Right atrium auricular region (tissue), 2 donors: ENCODE measurements at regions not wholly inside any gene's neighbourhood (a gene's known extent, or its start where the extent isn't known, plus 50 kb on each side); places are given as distances from the start of the nearest gene placed in this dataset.

Source experiments
- DNase-seq: peaks from one replicate; pipeline ENCODE4 v3.0.0-alpha.2; 2019; ENCODE audit warnings: low spot score
- H3K27ac ChIP-seq, 2 donors: fragments of 200-600 bp; sonication (generic); 1 replicate in 1 of 2; 2 replicates in 1 of 2; pipeline ENCODE4 v1.5.1; 2016 to 2019
- H3K27me3 ChIP-seq, 2 donors: fragments of 200-600 bp; sonication (generic); one replicate each; pipeline versions ENCODE4 v1.5.1 to v1.6.0; 2017 to 2019
- H3K36me3 ChIP-seq: fragments of 200-600 bp; sonication (generic); one replicate; pipeline ENCODE4 v1.5.1; 2016
- H3K4me1 ChIP-seq, 2 donors: fragments of 200-600 bp; sonication (generic); one replicate each; pipeline versions ENCODE4 v1.5.1 to v1.6.0; 2017 to 2019
- H3K4me3 ChIP-seq, 2 donors: fragments of 200-600 bp; sonication (generic); 1 replicate in 1 of 2; 2 replicates in 1 of 2; pipeline ENCODE4 v1.5.1; 2017 to 2019; ENCODE audit warnings: mild to moderate bottlenecking in 1 of 2, moderate library complexity in 1 of 2
- H3K9me3 ChIP-seq, 2 donors: fragments of 200-600 bp; sonication (generic); one replicate each; pipeline ENCODE4 v1.5.1; 2019
- CTCF ChIP-seq, 2 donors: fragments of 200-600 bp; sonication (generic); IDR thresholded peaks; one replicate each; pipeline ENCODE4 v1.5.1; 2019; ENCODE audit warnings: antibody characterized with exemption in 2 of 2

DNA sequence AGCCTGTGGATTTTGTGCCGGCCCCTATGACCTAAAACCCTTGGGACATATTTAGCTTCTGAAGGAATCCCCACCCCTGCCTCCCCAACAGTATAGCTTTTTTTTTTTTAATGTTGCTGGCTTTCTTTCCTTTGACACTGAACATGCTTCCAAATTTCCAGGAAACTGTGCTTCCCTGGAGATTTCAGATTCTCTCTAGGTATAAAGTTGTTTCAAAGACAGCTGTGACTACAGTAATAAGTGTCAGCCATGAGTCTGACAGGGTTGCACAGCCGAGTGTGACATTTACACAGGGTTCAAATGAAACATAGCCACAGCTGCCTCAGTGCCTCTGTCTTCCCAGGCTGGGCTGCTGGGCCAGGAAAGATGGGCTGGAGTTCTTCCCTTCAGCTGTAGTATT lies 466.6 kb upstream of the COBL start:
- Histone ChIP-seq H3K27ac (no peak overlapping the region), H3K36me3 (no peaks in the 10 kb centered on the region)
- DNase-seq: no peak

GRCh38 chr7:51778121-51778520 lies 461.5 kb upstream of the COBL start:
- H3K27me3 ChIP-seq: no peaks in the 10 kb centered on the region
- no peak overlapping the region for H3K27ac ChIP-seq
- no peak for TF ChIP-seq CTCF (IDR thresholded peaks at IDR 0.05)
- no peak for DNase-seq
- no peaks in the 10 kb centered on the region for H3K4me1 ChIP-seq
- no peaks in the 10 kb centered on the region for H3K9me3 ChIP-seq
- no peaks in the 10 kb centered on the region for H3K36me3 ChIP-seq
- H3K4me3 ChIP-seq: no peak overlapping the region

More for the DNA sequence above, 466.6 kb upstream of the COBL start:
- Histone ChIP-seq H3K4me1 (no peaks in the 10 kb centered on the region), H3K27me3 (no peaks in the 10 kb centered on the region), H3K4me3 (no peak overlapping the region), H3K9me3 (no peaks in the 10 kb centered on the region)
- no peak for TF ChIP-seq CTCF (IDR thresholded peaks at IDR 0.05)

DNA sequence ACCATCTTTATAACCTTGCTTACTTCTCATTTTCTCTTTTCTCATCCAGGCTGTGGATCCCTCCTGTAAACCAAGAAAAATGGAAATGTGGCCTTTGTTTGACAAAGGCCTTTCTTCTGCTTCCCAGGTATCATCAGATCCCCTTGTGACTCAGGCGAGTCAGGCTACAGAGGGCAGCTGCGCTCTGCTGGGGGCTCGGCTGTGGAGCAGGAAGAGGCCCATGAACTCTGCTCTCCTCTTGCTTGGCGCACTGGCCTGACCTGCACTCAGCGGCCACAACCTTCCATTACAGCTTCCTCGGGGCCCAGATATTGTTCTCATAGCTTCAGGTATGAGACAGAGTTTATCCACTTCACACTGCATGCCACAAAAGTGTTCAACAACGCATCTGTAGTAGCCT lies 457.6 kb upstream of the COBL start:
- no peak for TF ChIP-seq CTCF (IDR thresholded peaks at IDR 0.05)
- no peak overlapping the region for H3K27ac ChIP-seq

DNA sequence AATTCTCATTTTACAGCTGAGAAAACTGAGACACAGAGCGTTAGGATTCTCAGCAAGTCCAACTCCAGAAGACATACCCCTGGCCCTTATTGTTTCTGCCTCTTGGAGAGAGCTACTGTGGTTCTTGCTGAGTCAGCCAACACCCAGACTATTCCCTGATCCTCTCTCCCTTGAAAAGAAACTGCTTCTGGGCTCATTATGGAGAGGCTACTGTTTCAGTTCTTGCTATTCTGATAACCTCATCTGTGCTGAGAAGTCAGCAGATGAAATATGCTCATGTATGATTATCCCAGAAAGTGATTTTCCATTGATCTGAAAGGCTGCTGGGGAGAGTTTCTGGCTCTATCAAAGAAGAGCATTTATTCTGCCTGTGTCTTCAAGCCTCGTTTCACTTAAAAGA lies 455.6 kb upstream of the COBL start:
- H3K9me3 ChIP-seq: no peaks in the 10 kb centered on the region
- no peak for DNase-seq
- H3K4me3 ChIP-seq: no peak overlapping the region
- no peak for TF ChIP-seq CTCF (IDR thresholded peaks at IDR 0.05)
- H3K36me3 ChIP-seq: no peaks in the 10 kb centered on the region
- no peaks in the 10 kb centered on the region for H3K27me3 ChIP-seq
- H3K27ac ChIP-seq: no peak overlapping the region
- H3K4me1 ChIP-seq: no peaks in the 10 kb centered on the region

More for the DNA sequence above, 457.6 kb upstream of the COBL start:
- no peaks in the 10 kb centered on the region for H3K36me3 ChIP-seq
- no peaks in the 10 kb centered on the region for H3K9me3 ChIP-seq
- no peak for DNase-seq
- no peaks in the 10 kb centered on the region for H3K27me3 ChIP-seq
- H3K4me1 ChIP-seq: no peaks in the 10 kb centered on the region
- H3K4me3 ChIP-seq: no peak overlapping the region

DNA sequence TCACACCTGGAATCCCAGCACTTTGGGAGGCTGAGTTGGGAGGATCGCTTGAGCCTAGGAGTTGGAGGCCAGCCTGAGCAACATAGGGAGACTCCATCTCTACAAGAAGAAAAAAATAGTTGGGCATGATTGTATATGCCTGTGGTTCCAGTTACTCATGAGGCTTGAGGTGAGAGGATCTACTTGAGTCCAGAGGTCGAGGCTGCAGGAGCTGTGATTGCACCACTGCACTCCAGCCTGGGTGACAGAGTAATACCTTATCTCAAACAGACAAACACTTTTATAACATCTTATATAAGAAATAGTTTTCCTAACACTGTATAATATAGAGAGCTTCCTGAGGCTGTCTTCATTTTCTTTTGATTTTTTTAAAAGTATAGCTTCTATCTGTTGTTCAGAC lies 448.4 kb upstream of the COBL start:
- Histone ChIP-seq H3K4me1 (no peaks in the 10 kb centered on the region), H3K9me3 (no peaks in the 10 kb centered on the region), H3K27ac (no peak overlapping the region), H3K36me3 (no peaks in the 10 kb centered on the region), H3K4me3 (no peak overlapping the region), H3K27me3 (no peaks in the 10 kb centered on the region)
- DNase-seq: no peak
- TF ChIP-seq CTCF (IDR thresholded peaks at IDR 0.05): no peak

- Histone ChIP-seq H3K4me3 (no peak overlapping the region), H3K27ac (no peak overlapping the region), H3K9me3 (no peaks in the 10 kb centered on the region), H3K27me3 (no peaks in the 10 kb centered on the region), H3K4me1 (no peaks in the 10 kb centered on the region), H3K36me3 (no peaks in the 10 kb centered on the region)
- DNase-seq: no peak
- TF ChIP-seq CTCF (IDR thresholded peaks at IDR 0.05): no peak
Measured at GRCh38 chr7:51759985-51760384, 443.4 kb upstream of the COBL start.
